NCI-H2081 (cell line): ENCODE measurements at regions not wholly inside any gene's neighbourhood (a gene's known extent, or its start where the extent isn't known, plus 50 kb on each side); places are given as distances from the start of the nearest gene placed in this dataset.
"Not testable (repeated sequence)": the region's sequence is repeated elsewhere in the genome, so short reads cannot be mapped to it uniquely, and the experiment has no call there.

Source experiments
- DNase-seq, 2 experiments: peaks; one replicate each; lab custom pipeline; 2025; lab: John Stamatoyannopoulos, UW

- peak; percentile 78 to 85 for DNase-seq
Measured at GRCh38 chr3:181987736-181988135, 276.0 kb downstream of the SOX2 start.

DNA sequence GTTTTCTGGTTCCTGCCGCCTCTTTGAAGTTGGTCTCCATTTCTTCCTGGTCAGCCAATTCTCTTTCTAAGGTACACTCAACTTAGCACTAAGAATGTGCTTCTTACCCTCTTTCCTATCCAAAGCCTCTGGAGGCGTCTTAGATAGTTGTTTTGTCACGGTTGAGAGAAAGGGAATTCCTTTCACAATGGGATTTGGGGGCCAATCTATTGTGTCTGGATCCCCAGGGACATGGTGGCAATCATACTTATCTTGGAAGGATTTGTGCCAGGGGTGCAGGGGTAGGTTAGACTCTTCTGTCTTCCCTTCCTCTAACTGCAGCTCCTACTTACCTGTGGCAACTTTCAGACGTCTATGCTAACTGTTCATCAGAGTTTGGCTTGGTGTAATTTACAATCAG lies 287.1 kb downstream of the SOX2 start:
- no peak for DNase-seq

GRCh38 chr3:181999314-181999713 lies 287.6 kb downstream of the SOX2 start:
- no peak for DNase-seq

DNA sequence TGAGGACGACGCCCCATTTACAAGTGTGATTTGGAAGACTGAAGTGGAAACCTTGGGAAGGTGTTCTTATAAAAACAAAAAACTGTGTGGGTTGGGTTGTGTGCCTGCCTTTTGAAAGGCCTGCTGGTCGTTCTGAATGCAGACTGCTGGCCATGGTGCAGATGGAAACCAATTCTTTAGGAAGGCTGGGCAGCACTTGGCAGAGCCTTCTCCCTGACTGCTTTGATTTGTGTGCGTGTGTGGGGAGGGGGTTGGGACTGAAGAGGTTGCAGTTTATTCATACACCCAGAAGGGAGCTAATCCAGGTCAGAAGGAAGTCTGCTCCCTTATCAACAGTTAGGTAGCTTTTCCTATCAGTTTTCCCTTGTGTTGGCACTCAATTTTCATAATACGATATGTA lies 288.7 kb downstream of the SOX2 start:
- DNase-seq = no peak

GRCh38 chr3:182005219-182005618 lies 293.5 kb downstream of the SOX2 start:
- DNase-seq = no peak

DNA sequence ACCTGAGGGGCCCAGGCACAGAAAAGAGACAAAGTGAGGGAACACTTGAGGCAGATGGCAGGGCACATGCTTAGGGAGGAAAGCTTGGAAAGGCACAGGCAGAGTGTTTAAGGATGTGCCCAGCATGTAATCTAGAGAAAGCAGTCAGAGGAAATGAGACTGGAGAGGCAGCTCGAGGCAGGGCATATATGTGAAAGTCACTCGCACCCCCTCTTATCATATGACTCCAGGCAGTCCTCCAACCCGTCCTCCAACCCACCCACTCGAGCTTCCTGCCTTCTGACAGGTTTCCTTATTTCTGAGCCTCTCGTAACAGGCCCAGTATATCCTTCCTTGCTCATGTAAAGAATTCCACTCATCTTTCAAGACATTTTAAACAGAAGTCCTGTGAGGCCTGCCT lies 294.0 kb downstream of the SOX2 start:
- no peak for DNase-seq

DNA sequence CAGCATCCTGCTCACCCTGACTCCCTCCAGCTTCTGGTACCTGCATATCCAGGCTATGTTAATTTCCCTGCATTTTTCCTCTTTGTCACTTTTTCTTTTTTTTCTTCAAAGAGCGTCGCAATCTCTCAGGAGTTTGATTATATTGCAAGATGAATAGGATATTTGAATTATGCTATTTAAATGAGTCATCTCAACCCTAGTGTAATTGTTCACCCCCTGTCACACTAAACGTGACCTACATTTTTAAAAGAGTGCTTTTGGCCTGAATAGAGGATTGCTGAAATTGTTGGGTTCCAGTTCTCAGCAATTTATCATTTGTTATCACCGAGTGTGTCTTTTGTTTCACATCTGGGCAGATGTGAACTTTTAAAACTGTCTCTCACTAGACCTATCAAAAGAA lies 294.7 kb downstream of the SOX2 start:
- no peak for DNase-seq

GRCh38 chr3:182007441-182007840 lies 295.7 kb downstream of the SOX2 start:
- no peak for DNase-seq

GRCh38 chr3:182018361-182018760 lies 306.6 kb downstream of the SOX2 start:
- DNase-seq = no peak

GRCh38 chr3:182019926-182020325 lies 308.2 kb downstream of the SOX2 start:
- DNase-seq = no peak

DNA sequence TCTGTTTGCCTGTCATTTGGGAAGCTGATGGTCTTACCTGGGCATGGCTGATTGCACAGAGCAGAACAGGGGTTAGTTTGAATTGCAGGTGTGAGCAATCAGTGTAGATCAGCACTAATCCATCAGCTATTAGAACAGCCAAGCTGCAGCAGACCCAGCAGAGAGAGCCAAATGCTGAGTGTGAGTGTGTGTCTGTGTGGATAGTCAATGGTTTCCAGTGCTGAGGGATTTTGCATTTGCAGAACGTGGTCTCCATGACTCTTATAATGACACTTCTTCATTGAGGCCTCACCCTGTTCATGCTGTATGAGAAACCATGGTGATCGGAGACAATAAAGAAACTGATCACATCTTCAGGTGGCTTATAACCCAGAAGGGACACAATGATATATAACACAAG lies 312.1 kb downstream of the SOX2 start:
- DNase-seq = no peak

- no peak for DNase-seq
Measured at GRCh38 chr3:182027366-182027765, 315.6 kb downstream of the SOX2 start.

DNA sequence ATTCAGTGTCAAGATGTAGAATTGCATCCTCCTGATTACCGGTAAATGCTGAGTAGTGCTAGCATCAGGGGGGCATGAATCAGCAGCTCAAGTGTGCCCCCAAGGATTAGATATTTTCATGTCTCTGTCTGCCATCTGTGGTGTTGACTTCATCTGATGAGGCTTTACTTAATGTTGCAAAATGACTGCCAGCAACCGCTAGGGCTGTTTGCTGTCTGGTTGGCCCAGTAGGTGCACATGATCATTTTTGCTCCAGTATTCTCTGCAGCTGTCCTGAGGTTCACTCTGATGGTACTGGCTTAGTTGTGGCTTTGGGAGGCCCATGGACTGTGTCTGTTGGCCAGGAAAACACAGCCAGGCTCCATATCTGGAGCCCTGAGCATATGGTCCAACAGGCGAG lies 316.4 kb downstream of the SOX2 start:
- DNase-seq = no peak

DNA sequence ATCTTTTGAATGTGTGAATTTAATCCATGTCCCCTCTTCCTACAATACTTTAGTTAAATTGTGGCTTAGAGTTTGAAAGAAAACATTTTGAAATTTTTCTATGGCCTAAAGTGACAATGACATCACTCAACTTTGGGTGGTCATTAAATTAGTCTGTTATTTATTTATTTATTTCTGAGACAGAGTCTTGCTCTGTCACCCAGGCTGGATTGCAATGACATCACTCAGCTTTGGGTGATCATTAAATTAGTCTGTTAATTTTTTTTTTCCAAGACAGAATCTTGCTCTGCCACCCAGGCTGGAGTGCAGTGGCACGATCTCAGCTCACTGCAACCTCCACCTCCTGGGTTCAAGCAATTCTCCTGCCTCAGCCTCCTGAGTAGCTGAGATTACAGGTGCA lies 322.5 kb downstream of the SOX2 start:
- not testable (repeated sequence) for DNase-seq

- no peak for DNase-seq
Measured at GRCh38 chr3:182035324-182035723, 323.6 kb downstream of the SOX2 start.

GRCh38 chr3:182036382-182036781 lies 324.7 kb downstream of the SOX2 start:
- DNase-seq = no peak

GRCh38 chr3:182041668-182042291 lies 330.1 kb downstream of the SOX2 start:
- no peak for DNase-seq

GRCh38 chr3:182045736-182046135 lies 334.0 kb downstream of the SOX2 start:
- no peak for DNase-seq

DNA sequence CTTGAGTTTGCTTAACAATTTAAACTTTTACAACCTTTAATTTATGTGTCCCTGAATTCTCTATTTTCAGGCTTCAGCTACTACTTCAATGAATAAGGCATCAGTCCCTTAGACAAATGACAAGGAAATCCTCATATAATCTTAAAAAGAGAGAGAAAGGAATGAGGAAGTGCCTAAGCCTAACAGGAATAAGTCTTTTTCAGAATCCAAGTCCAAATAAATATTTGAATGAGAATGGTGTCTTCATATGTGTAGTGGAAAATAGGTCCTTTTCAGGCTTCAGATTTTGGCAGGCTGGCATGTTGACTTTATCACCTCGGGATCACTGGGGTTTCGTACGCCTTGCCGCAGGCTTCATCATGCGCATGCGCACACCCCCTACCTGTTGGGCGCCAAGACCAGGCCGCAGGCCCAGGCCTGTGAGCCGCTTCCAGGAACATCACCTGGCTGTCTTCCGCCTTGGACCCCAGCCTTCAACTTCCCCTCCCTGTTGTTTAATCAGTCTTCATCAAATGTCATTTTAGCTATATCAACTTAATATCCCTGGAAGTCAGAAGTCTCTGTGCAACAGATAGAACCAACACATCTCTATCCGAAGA lies 334.5 kb downstream of the SOX2 start:
- DNase-seq = no peak

DNA sequence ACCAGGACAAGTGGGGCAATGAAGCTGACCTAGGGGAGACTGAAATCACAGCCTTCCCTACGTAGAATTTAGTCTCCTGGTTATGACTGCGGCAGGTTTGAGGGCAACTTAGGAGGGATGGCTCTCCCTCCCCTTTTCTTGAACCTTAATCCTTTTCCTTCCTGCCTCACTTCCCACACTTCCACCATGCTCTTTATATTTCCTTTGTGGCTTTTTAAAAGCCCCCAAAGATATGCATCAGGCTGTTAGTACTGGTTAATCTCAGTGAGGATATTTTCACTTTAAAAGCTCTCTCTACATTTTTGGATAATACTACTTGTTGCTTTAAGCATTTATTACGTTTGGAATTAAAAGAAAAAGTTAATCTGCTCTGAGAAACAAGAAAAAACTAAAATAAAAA lies 339.2 kb downstream of the SOX2 start:
- DNase-seq = no peak

- DNase-seq = no peak
Measured at GRCh38 chr3:182052332-182052731, 340.6 kb downstream of the SOX2 start.

DNA sequence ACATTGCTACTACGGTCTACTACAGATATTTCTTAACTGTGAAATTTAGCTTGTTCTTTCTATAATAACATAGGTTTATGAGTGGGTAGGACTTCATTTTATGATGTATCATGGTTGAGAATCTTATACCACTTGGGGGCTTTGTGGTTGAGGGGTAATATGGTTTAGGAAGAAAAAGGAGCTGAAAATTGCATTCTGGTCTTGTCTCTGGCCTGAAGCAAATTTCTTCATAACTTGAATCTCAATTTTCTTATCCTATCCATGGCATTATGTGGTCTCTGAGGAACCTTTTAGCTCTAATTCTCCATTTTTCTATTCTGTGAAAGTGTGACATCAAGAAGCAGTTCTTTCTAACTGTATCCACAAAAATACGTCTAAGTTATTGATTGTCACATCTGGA lies 341.0 kb downstream of the SOX2 start:
- DNase-seq = no peak

GRCh38 chr3:182058488-182058887 lies 346.8 kb downstream of the SOX2 start:
- DNase-seq = no peak

DNA sequence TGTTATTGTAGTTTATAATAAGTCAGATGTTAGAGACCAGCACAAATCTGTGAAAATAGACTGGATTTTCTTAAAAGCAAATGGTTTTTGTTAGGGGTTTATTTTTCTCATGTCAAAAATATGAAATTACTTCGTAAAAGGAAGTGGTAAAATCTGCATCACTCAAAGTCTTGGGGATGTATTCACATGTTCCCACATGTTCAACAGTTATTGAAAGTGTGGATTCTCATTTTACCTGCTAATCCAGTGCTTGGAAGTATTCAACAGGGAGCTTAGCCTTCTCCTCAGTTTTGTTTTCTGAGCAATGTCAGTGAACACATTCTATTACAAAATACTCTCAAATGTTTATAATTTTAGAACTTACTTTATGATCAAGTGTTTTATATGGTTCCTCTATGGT lies 352.0 kb downstream of the SOX2 start:
- DNase-seq = no peak
